GM23338 (cell line): ENCODE measurements at regions not wholly inside any gene's neighbourhood (a gene's known extent, or its start where the extent isn't known, plus 50 kb on each side); places are given as distances from the start of the nearest gene placed in this dataset.
A peak's percentile ranks its signal among the peaks of the same experiment; 100 is the strongest.

Experiments used
- ATAC-seq: fragments of 200-7000 bp; cut with Tn5 transposase; 3 replicates; pipeline ENCODE4 v1.9.1; 2020
- DNase-seq: peaks from one replicate; pipeline ENCODE4 v3.0.0-alpha.2; 2015; ENCODE audit warnings: low spot score
- H2AFZ ChIP-seq: fragments of 200-600 bp; sonication (generic); 2 replicates; pipeline ENCODE4 v1.8.0; 2016; ENCODE audit warnings: antibody characterized with exemption, mild to moderate bottlenecking, moderate library complexity
- H3F3A ChIP-seq: fragments of 200-600 bp; sonication (generic); replicated peaks from 2 replicates; pipeline ENCODE4 v1.8.0; 2017; ENCODE audit warnings: antibody characterized with exemption, mixed run types, low read depth
- H3K27ac ChIP-seq: fragments of 200-600 bp; sonication (generic); 2 replicates; pipeline ENCODE4 v1.6.1; 2016; ENCODE audit warnings: low read depth
- H3K27me3 ChIP-seq: fragments of 200-600 bp; sonication (generic); 2 replicates; pipeline ENCODE4 v1.8.0; 2016; ENCODE audit warnings: mild to moderate bottlenecking, mixed run types, moderate library complexity; ENCODE audit not compliant: insufficient read depth
- H3K36me3 ChIP-seq: fragments of 200-600 bp; sonication (generic); 2 replicates; pipeline ENCODE4 v1.8.0; 2016; ENCODE audit warnings: mild to moderate bottlenecking; ENCODE audit not compliant: insufficient read depth
- H3K4me1 ChIP-seq: fragments of 200-600 bp; sonication (generic); 2 replicates; pipeline ENCODE4 v1.8.0; 2016; ENCODE audit warnings: mild to moderate bottlenecking, moderate library complexity; ENCODE audit not compliant: insufficient read depth
- H3K4me2 ChIP-seq: fragments of 200-600 bp; sonication (generic); 2 replicates; pipeline ENCODE4 v1.7.1; 2017; ENCODE audit warnings: mixed run types
- H3K4me3 ChIP-seq: fragments of 200-600 bp; sonication (generic); 2 replicates; pipeline ENCODE4 v1.6.1; 2016; ENCODE audit warnings: mixed run types
- H3K79me2 ChIP-seq: fragments of 200-600 bp; sonication (generic); replicated peaks from 2 replicates; pipeline ENCODE4 v1.8.0; 2017; ENCODE audit warnings: mild to moderate bottlenecking; ENCODE audit not compliant: insufficient read depth
- H3K9me2 ChIP-seq: fragments of 200-600 bp; sonication (generic); 2 replicates; pipeline ENCODE4 v1.8.0; 2017; ENCODE audit not compliant: insufficient read depth
- H4K20me1 ChIP-seq: fragments of 200-600 bp; sonication (generic); replicated peaks from 2 replicates; pipeline ENCODE4 v1.8.0; 2017; ENCODE audit warnings: mild to moderate bottlenecking; ENCODE audit not compliant: insufficient read depth
- H3K27ac Mint-ChIP-seq: 2 replicates; pipeline ENCODE4 v1.8.0; 2020; ENCODE audit warnings: inconsistent platforms, mild to moderate bottlenecking, moderate library complexity, mixed read lengths
- H3K27me3 Mint-ChIP-seq: 3 replicates; pipeline ENCODE4 v1.8.0; 2022; ENCODE audit warnings: low read depth, mild to moderate bottlenecking, moderate library complexity, mixed read lengths, inconsistent platforms; ENCODE audit not compliant: insufficient read depth, poor library complexity
- H3K36me3 Mint-ChIP-seq: 3 replicates; pipeline ENCODE4 v1.8.0; 2021; ENCODE audit warnings: low read depth, mild to moderate bottlenecking, inconsistent platforms, moderate library complexity, mixed read lengths
- H3K4me1 Mint-ChIP-seq: 3 replicates; pipeline ENCODE4 v1.8.0; 2020; ENCODE audit warnings: mild to moderate bottlenecking, inconsistent platforms, mixed read lengths
- H3K4me3 Mint-ChIP-seq: 3 replicates; pipeline ENCODE4 v1.8.0; 2021; ENCODE audit warnings: moderate library complexity, mild to moderate bottlenecking, inconsistent platforms, mixed read lengths
- H3K9me3 Mint-ChIP-seq: 3 replicates; pipeline ENCODE4 v1.8.0; 2020; ENCODE audit warnings: moderate library complexity, mild to moderate bottlenecking, inconsistent platforms, mixed read lengths
- CREB1 ChIP-seq: fragments of 250-450 bp; sonication (Bioruptor Pico); IDR thresholded peaks from 2 replicates; pipeline ENCODE4 v1.5.0; 2020; ENCODE audit warnings: low read depth, mild to moderate bottlenecking, moderate library complexity
- CTCF ChIP-seq, 2 experiments: fragments of 200-600 bp in 1 of 2; sonication (generic) in 1 of 2; conservative IDR thresholded peaks; 2 replicates each; pipeline versions ENCODE4 v1.5.1 to v1.6.1; 2016 to 2017; ENCODE audit warnings: antibody characterized with exemption in 2 of 2, low read depth in 2 of 2, mild to moderate bottlenecking in 2 of 2, moderate library complexity in 1 of 2
- ETS1 ChIP-seq: IDR thresholded peaks from 2 replicates; pipeline ENCODE4 v1.6.1; 2016; ENCODE audit warnings: antibody characterized with exemption
- EZH2phosphoT487 ChIP-seq: fragments of 200-600 bp; sonication (generic); IDR thresholded peaks from one replicate; pipeline ENCODE4 v1.8.1; 2018; ENCODE audit warnings: antibody characterized with exemption; ENCODE audit not compliant: unreplicated experiment
- JUNB ChIP-seq: IDR thresholded peaks from one replicate; pipeline ENCODE4 v1.6.1; 2016; ENCODE audit warnings: antibody characterized with exemption; ENCODE audit not compliant: unreplicated experiment
- NANOG ChIP-seq: IDR thresholded peaks from 2 replicates; pipeline ENCODE4 v1.6.1; 2016; ENCODE audit warnings: antibody characterized with exemption, borderline replicate concordance
- POLR2AphosphoS5 ChIP-seq: IDR thresholded peaks from 2 replicates; pipeline ENCODE4 v1.6.1; 2016; ENCODE audit warnings: antibody characterized with exemption, low read depth
- REST ChIP-seq: IDR thresholded peaks from one replicate; pipeline ENCODE4 v1.6.1; 2018; ENCODE audit warnings: antibody characterized with exemption; ENCODE audit not compliant: unreplicated experiment
- STAT1 ChIP-seq: IDR thresholded peaks from one replicate; pipeline ENCODE4 v1.6.1; 2016; ENCODE audit warnings: antibody characterized with exemption; ENCODE audit not compliant: unreplicated experiment

- TF ChIP-seq CTCF (conservative IDR thresholded peaks at IDR 0.05; ENCODE audit: low read depth in 2 of 2) (no peak), REST (no peak), CREB1 (CRISPR knock-in tag) (no peak), STAT1 (no peak)
Observed at GRCh38 chrX:38900719-38901118, 99.5 kb downstream of the MID1IP1 start (continued).

DNA sequence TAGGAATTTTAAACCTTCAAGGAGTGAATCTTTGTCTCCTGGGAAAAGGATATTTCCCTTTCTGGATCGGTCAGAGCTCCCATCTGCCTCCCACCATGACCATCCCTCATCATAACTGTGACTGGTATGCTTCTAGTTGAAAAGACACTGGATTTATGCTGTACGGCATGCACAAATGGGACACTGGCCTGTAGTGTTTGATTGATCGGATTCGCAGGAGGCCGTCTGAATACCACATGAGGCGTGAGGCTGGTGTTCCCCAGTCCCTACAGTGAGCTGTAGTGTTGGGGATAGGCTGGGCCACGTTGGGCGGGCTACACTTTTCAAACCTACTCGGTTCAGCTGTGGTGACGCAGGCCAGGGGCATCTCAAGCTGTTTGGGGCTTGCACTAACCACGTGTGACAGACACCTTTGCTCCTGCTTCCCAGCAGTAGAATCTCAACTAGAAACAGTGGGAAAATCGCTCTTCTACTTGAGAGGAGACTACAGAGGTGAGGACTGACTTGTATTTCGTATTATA, 101.8 kb downstream of the MID1IP1 start:
- Mint-ChIP-seq H3K4me1 (peaks cover 21% of the 10 kb centered on the region; the same call in 2 of the 3 replicates), H3K27me3 (peaks cover 2% of the 10 kb centered on the region), H3K4me3 (no peak overlapping the region), H3K36me3 (no peaks in the 10 kb centered on the region), H3K27ac (no peak overlapping the region), H3K9me3 (no peaks in the 10 kb centered on the region)
- ATAC-seq (peak; percentile 31; the same call in 1 of the 3 replicates), DNase-seq (no peak)
- Histone ChIP-seq H3K9me2 (no peaks in the 10 kb centered on the region), H3K27me3 (no peaks in the 10 kb centered on the region), H4K20me1 (no peaks in the 10 kb centered on the region), H3K36me3 (no peaks in the 10 kb centered on the region), H3K4me3 (no peak overlapping the region), H3K4me2 (no peak overlapping the region), H3K4me1 (peaks cover 15% of the 10 kb centered on the region), H3F3A (no peaks in the 10 kb centered on the region), H3K27ac (no peak overlapping the region), H3K79me2 (no peaks in the 10 kb centered on the region), H2AFZ (no peak overlapping the region)
- no peak for TF ChIP-seq STAT1
- no peak for TF ChIP-seq ETS1
- TF ChIP-seq POLR2AphosphoS5, result no peak
- no peak for TF ChIP-seq NANOG
- no peak for TF ChIP-seq JUNB
- no peak for TF ChIP-seq EZH2phosphoT487
